Islet precursor cell (in vitro differentiated cells): ENCODE measurements at regions not wholly inside any gene's neighbourhood (a gene's known extent, or its start where the extent isn't known, plus 50 kb on each side); places are given as distances from the start of the nearest gene placed in this dataset.

Source experiments
- DNase-seq: peaks from one replicate; pipeline ENCODE4 v3.0.0-alpha.2; 2018

DNA sequence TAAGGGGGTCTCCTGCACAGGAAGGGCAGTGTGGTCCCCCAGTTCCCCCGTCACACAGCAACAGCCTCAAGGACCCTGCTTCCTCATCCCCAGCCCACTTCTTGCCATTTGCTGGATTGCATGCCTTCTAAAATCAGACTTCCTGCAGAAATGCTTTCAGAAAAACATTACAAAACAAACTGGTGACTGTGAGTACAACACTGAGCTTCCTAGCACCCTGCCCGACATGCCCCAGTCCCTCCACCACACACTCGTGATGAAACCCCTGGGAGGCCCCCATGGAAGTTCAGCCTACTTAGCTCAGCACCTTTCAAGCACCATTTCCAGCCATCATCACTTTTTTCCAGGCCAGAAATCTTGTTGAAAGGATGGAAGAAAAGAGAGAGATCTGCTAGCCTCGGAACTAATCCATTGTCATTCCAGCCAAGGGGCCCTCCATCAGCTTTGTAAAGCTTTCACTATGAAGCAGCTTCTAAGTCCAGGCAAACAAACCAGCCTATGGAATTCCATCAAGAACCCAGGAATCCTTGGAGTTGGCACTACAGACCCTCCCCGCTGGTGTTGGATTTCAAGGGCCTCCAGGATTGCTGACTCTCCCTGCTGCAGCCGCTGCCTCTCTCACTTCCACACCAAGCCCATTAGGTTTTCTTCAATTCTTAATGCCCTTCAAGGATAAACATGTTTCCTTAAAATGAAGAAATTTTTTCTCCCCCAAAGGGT, 114.6 kb downstream of the C5orf15 start:
- DNase-seq = no peak

DNA sequence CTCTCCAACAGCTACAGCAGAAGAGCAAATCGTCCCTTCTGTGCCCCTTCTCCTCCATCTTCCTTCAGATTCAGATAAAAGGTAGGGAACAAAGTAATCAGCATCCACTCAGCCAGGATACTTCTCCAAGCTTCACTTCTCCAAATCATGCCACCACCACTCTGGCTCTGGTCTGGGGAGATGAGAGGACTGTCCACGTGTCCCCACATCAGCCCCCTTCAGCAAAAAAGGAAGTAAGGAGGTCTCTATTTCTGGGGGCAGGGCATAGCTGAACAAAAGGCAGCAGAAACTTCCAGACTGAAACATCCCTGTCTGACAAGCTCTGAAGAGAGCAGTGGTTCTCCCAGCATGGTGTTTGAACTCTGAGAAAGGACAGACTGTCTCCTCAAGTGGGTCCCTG, 116.9 kb downstream of the C5orf15 start:
- no peak for DNase-seq

GRCh38 chr5:133850811-133851210, 117.6 kb downstream of the C5orf15 start:
- DNase-seq = no peak

GRCh38 chr5:133849116-133849515, 119.3 kb downstream of the C5orf15 start:
- peak; percentile 26 for DNase-seq

DNA sequence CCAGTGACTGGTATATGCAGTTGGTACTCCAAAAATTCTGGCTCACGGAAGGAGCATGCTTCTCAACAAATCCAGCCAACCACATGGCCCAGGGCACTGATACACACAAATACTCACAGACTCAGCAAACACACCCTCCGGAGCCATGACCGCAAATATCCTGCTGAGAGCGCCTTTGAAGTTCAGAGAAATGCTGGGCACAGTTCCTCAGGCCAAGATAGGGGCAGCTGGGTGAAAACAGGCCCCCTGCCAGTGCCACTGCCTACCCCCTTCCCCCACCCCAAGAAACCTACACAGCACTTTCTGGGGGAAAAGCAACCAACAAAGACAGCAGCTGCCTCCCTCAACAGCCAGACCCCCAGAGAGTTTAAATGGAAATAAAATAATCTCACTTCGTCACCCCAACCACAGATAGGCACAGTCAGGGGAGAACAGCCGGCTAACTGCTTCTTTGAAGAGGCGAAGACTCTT, 120.0 kb downstream of the C5orf15 start:
- DNase-seq = peak; percentile 36

GRCh38 chr5:133847886-133848285, 120.5 kb downstream of the C5orf15 start:
- no peak for DNase-seq

DNA sequence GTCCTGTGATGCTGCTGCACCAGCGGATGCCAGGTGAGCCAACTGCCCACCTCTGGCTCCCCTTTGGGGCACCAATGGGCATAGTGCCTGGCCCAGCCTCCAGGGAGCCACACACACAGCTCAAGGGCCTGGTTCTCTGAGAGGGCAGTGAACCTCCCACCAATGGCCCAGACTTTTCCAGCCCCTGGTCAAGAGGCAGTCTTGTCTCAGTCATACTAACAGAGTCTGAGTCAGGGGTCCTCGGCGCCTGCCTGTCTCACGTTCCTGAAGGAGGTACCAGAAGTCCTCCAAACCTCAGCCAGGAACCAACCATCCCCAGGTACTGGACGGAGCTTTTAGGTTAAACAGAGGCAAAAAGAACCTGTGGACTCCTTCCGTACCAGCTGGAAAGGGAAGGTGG, 121.1 kb downstream of the C5orf15 start:
- DNase-seq = peak; percentile 33

DNA sequence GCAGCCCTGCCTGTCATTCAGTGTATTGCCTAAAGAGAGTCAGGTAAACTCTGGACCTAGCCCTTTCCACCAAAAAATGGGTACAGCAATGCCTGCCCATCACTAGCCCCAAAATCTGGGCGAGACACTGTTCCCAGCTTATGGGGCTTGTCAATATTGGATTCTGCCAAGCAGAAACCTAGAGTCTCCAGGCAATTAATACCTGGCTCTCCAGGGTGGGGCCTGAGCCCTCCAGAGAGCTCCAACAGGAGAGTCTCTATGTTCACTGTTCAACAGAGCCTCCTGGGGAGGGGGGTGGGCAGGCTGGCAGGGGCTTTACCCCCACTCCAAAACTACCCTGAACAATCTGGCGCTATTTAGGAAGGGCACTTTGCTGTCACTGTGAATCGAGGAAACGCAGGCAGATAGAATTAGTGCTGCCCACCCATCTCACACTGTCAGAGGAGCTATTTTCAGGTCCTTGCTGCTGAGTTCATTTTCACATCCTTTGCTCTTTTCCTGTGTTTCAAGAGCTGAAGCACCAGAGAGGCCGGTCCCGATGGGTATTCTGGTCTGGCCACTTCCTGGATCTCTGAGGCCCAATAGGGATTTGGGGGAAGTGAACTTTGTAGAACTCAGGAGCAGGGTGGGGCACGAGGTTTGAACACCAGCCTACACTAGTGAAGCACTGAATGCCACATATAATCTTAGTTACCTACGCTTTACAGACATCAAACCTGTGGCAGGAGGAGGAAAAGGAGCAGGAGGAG, 121.8 kb downstream of the C5orf15 start:
- DNase-seq = peak; percentile 28

DNA sequence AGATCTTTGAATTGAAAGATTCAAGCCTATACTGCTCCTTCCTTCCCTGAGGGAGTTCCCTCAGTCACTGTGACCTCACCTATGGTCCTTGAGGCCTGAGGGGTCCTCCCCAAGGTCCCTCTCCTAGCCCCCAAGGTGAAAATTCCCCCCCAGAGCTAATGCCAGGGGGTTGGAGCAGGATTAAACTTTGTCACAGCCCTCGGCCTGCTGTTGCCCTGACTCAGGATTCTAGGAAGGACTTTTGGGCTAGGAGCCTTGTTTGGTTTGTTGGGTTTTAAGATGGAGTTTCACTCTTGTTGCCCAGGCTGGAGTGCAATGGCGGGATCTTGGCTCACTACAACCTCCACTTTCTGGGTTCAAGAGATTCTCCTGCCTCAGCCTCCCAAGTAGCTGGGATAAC, 123.2 kb downstream of the C5orf15 start:
- peak; percentile 31 for DNase-seq

- peak; percentile 43 for DNase-seq
Observed at GRCh38 chr5:133844836-133845235, 123.6 kb downstream of the C5orf15 start.

DNA sequence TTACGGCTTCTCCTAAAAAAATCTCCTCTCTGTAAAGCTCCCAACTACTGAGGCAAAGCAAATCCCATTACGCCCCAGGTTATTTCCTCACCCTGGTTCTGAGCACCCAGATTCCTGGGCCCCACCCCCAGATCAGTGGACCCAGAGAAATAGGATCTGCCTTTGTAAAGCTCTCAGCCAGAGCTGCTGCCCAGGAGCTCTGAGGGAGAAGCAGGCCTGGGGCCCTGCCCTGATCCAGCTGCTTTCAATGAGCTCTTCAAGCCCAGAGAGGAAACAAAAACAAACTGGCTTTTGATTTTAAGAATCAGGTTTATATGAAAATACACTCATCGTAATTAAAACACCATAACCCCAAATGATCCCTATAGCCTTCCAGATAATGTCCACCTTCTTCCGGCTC, 124.5 kb downstream of the C5orf15 start:
- peak; percentile 35 for DNase-seq

GRCh38 chr5:133842846-133843611, 125.4 kb downstream of the C5orf15 start:
- DNase-seq = peak; percentile 29

- peak; percentile 42 for DNase-seq
Observed at GRCh38 chr5:133841831-133842750, 126.3 kb downstream of the C5orf15 start.

- DNase-seq = no peak
Observed at GRCh38 chr5:133840168-133840567, 128.3 kb downstream of the C5orf15 start.

DNA sequence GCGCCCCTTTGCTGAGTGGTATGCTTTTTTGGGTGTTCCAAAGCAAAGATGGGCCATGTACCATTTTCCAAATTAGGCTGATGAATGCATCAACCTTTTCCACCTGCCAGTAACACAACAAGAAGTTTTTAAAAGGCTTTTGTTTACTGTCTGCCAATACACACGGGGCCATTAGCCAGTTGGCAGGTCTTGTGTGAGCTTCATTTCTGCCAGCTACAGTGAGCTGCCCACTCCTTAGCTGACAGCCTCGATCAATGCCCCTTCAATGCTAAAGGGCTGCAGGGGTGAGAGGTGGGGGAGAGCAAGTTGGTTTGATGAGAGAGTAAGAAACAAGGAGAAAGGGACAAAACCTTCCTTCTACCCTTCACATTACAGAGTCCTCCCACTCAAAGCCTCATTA, 128.7 kb downstream of the C5orf15 start:
- DNase-seq = peak; percentile 23

DNA sequence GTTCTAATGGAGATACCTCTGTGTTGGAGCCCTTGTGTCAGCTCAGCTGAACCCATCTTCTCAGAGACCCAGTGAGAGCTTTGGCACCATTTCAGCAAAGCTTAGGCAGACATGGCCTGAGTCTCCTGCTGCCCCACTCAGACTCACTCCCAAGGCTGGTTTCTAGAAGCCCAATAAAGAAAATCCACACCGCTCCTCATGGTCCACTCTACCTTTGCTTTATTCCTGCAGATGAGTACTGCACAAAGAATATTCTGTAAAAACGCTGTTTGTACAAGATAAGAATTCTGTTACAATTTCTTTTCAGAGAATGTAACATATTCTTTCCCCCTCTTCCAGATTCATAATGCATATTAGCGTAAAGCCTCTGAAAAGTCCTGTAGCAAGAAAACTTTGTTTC, 129.3 kb downstream of the C5orf15 start:
- peak; percentile 12 for DNase-seq

GRCh38 chr5:133838286-133838685, 130.1 kb downstream of the C5orf15 start:
- peak; percentile 19 for DNase-seq

DNA sequence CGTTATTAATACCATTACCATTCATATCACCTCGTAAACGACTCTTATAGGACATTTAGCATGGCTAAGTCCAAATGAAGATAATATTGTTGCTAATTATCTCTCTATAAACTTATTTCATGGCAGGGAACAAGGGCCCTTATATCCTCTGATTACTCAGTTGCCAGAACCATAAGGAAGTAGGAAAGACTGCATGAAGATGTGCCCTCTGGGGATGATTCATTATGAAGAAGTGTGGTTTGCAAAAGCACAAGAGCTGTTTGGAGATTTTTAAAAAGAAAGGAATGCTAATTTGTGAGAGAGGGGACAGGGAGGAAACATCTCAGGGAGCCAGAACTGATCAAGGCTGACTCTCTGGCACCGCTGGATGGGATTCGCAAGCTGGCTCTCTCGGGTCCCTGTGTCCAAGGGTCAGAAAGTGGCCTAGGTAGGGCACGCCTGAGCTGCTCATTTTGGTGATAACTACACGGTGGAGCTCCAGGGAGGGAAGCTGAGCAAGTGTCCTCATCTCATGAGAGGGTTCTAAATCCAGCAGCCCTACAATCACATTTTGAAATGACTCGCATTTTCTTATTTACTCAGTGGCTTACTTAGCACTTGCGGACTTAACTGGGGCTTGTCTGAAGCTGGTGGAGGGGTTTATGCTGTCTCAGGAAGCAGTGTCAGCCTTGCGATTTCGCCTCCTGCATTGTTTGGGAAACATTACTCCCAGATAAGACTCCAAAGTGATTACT, 136.8 kb downstream of the C5orf15 start:
- DNase-seq = peak; percentile 69

GRCh38 chr5:133830911-133831310, 137.5 kb downstream of the C5orf15 start:
- DNase-seq = no peak

- no peak for DNase-seq
Observed at GRCh38 chr5:133830281-133830680, 138.1 kb downstream of the C5orf15 start.

DNA sequence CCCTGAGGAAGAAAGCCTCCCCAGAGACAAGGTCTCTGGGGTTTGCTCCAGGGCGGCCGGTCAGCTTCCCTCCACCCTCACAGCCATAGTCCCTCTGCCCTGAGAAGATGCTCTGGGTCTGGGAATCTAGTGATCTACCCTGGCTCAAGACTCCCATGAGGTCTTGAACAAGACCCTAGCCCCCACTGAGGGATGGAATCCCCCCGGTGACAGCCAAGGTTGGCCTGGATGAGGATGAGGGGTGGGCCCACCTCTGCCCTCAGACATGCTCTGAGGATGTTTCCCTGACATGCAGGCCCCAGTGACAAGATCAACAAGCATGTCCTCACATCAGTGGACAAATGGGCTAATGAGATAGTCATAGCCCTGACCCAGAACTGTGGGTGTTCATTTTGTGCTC, 138.6 kb downstream of the C5orf15 start:
- DNase-seq = no peak

GRCh38 chr5:133828722-133829121, 139.7 kb downstream of the C5orf15 start:
- no peak for DNase-seq
